ENCODE measurements at regions not wholly inside any gene's neighbourhood (a gene's known extent, or its start where the extent isn't known, plus 50 kb on each side); places are given as distances from the start of the nearest gene placed in this dataset.

- no peak overlapping the region for H3K27ac ChIP-seq
- H3K27me3 ChIP-seq = no peaks in the 10 kb centered on the region
- TF ChIP-seq, protein P1, sequence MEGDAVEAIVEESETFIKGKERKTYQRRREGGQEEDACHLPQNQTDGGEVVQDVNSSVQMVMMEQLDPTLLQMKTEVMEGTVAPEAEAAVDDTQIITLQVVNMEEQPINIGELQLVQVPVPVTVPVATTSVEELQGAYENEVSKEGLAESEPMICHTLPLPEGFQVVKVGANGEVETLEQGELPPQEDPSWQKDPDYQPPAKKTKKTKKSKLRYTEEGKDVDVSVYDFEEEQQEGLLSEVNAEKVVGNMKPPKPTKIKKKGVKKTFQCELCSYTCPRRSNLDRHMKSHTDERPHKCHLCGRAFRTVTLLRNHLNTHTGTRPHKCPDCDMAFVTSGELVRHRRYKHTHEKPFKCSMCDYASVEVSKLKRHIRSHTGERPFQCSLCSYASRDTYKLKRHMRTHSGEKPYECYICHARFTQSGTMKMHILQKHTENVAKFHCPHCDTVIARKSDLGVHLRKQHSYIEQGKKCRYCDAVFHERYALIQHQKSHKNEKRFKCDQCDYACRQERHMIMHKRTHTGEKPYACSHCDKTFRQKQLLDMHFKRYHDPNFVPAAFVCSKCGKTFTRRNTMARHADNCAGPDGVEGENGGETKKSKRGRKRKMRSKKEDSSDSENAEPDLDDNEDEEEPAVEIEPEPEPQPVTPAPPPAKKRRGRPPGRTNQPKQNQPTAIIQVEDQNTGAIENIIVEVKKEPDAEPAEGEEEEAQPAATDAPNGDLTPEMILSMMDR (IDR thresholded peaks at IDR 0.05) = no peak
- no peaks in the 10 kb centered on the region for H3K36me3 ChIP-seq
- FAIRE-seq (no peak), ATAC-seq (no peak), DNase-seq (no peak)
- no peaks in the 10 kb centered on the region for H3K9me3 ChIP-seq
- H3K4me3 ChIP-seq = no peak overlapping the region
- WGBS, 2 donors = 8 to 29% methylated on average over 2 of the region's 2 CpGs
- no peaks in the 10 kb centered on the region for H3K4me1 ChIP-seq
- intact Hi-C loops (cut with DNase I) = no loop called here
Observed at GRCh38 chr9:80366626-80367025, 794.9 kb downstream of the TLE4 start.

GRCh38 chr9:80359941-80360881 lies 788.4 kb downstream of the TLE4 start:
- intact Hi-C loops (cut with DNase I) = no loop called here
- TF ChIP-seq, protein P1 (IDR thresholded peaks at IDR 0.05) = no peak
- 85 to 90% methylated on average over 34 to 35 of the region's 35 CpGs for WGBS, 2 donors
- Histone ChIP-seq H3K9me3 (no peaks in the 10 kb centered on the region), H3K27ac (no peak overlapping the region), H3K4me3 (no peak overlapping the region), H3K4me1 (no peaks in the 10 kb centered on the region), H3K27me3 (no peaks in the 10 kb centered on the region), H3K36me3 (no peaks in the 10 kb centered on the region)
- ATAC-seq (no peak), DNase-seq (peak in 2 of 6 donors; percentile 21 to 69), FAIRE-seq (no peak)

DNA sequence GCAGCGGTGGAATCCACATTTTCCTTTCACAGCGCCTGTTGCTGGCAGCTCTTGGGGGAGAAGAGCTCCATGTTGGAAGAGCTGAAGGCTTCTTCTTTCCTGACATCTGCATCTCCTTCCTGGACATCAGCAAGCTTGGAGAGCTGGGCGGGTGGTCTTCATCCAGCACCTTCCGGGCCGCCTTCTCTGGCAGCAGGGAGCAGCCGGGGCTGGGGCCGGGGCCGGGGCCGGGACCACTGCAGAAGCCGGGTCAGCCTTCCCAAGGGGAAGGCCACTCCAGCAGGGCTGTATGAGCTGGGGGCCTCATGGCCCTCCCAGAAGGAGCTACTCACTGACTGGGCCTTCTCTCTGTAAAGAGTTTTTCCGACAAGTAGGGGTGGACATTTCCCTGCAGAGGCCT lies 787.5 kb downstream of the TLE4 start:
- no peaks in the 10 kb centered on the region for H3K4me1 ChIP-seq
- DNase-seq = no peak
- H3K4me3 ChIP-seq = no peak overlapping the region
- no peak for FAIRE-seq
- no peaks in the 10 kb centered on the region for H3K36me3 ChIP-seq
- no peak overlapping the region for H3K27ac ChIP-seq
- no peaks in the 10 kb centered on the region for H3K27me3 ChIP-seq
- TF ChIP-seq, protein P1 (IDR thresholded peaks at IDR 0.05) = no peak
- ATAC-seq = no peak
- intact Hi-C loops (cut with DNase I) = no loop called here
- no peaks in the 10 kb centered on the region for H3K9me3 ChIP-seq
- WGBS, 2 donors = 88 to 94% methylated on average over 9 to 11 of the region's 11 CpGs

DNA sequence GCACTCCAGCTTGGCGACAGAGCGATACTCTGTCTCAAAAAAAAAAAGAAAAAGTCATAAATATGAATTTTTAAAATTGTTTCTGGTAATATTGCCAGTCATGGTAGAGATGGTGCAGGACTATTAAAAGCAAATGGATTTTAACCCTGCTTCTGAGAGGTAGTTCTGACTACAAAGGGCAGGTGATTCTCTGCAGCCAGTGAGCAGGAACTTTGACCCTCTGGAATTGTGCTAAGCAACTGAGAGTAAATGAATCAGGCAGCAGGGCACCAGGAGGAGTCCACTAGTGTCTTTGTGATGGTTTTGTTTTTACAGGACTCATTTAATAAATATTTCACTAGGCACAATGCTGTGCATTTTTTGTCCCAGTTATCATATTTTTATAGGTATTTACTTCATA lies 781.2 kb downstream of the TLE4 start:
- DNase-seq (no peak), FAIRE-seq (no peak), ATAC-seq (no peak)
- Histone ChIP-seq H3K4me1 (no peaks in the 10 kb centered on the region), H3K9me3 (no peaks in the 10 kb centered on the region), H3K4me3 (no peak overlapping the region), H3K27ac (no peak overlapping the region), H3K27me3 (no peaks in the 10 kb centered on the region), H3K36me3 (no peaks in the 10 kb centered on the region)
- intact Hi-C loops (cut with DNase I) = no loop called here
- TF ChIP-seq, protein P1 (IDR thresholded peaks at IDR 0.05) = no peak
- WGBS, 2 donors = 75 to 88% methylated on average over 2 of the region's 2 CpGs

DNA sequence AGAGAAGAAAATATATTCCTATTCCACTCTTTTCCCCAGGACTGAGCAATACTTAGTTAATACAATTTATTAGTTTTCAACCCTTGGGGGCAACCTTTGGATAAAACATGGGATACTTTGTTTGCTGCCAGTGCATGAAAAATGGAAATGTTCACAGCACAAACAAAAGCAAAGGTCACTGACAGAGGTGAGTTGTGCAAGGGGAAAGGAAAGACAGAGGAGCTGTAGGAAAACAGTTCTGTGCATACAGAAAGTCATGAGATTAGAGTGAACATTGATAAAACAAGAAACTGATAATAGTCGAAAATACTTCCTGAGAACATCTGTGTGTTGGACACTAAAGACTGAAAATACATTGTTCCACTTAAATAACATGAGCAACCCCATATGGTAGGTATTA lies 779.8 kb downstream of the TLE4 start:
- WGBS, 2 donors = 16 to 22% methylated on average over 1 of the region's 1 CpG
- H3K4me1 ChIP-seq = no peaks in the 10 kb centered on the region
- no peaks in the 10 kb centered on the region for H3K36me3 ChIP-seq
- H3K27ac ChIP-seq = no peak overlapping the region
- H3K4me3 ChIP-seq = no peak overlapping the region
- ATAC-seq (no peak), DNase-seq (no peak), FAIRE-seq (no peak)
- no peaks in the 10 kb centered on the region for H3K27me3 ChIP-seq
- H3K9me3 ChIP-seq = no peaks in the 10 kb centered on the region
- intact Hi-C loops (cut with DNase I) = no loop called here
- TF ChIP-seq, protein P1 (IDR thresholded peaks at IDR 0.05) = no peak

Measured in pancreas (tissue), 10 donors.